H1 (cell line): ENCODE measurements at regions not wholly inside any gene's neighbourhood (a gene's known extent, or its start where the extent isn't known, plus 50 kb on each side); places are given as distances from the start of the nearest gene placed in this dataset.

Source experiments
- CREB1 ChIP-seq: IDR thresholded peaks from 2 replicates; pipeline ENCODE4 v1.6.1; 2012; ENCODE audit warnings: inconsistent platforms
- HDAC6 ChIP-seq: IDR thresholded peaks from one replicate; pipeline ENCODE4 v1.7.1; 2012; ENCODE audit warnings: low read depth, mild to moderate bottlenecking, inconsistent platforms, low read length, moderate library complexity

GRCh38 chr4:66506985-66507384 lies 836.7 kb upstream of the EPHA5 start (continued):
- TF ChIP-seq HDAC6 (no peak), CREB1 (no peak)
